NCI-H69 (cell line): ENCODE measurements at regions not wholly inside any gene's neighbourhood (a gene's known extent, or its start where the extent isn't known, plus 50 kb on each side); places are given as distances from the start of the nearest gene placed in this dataset.

ENCODE experiments used
- DNase-seq: peaks from one replicate; lab custom pipeline; 2025; lab: John Stamatoyannopoulos, UW

DNA sequence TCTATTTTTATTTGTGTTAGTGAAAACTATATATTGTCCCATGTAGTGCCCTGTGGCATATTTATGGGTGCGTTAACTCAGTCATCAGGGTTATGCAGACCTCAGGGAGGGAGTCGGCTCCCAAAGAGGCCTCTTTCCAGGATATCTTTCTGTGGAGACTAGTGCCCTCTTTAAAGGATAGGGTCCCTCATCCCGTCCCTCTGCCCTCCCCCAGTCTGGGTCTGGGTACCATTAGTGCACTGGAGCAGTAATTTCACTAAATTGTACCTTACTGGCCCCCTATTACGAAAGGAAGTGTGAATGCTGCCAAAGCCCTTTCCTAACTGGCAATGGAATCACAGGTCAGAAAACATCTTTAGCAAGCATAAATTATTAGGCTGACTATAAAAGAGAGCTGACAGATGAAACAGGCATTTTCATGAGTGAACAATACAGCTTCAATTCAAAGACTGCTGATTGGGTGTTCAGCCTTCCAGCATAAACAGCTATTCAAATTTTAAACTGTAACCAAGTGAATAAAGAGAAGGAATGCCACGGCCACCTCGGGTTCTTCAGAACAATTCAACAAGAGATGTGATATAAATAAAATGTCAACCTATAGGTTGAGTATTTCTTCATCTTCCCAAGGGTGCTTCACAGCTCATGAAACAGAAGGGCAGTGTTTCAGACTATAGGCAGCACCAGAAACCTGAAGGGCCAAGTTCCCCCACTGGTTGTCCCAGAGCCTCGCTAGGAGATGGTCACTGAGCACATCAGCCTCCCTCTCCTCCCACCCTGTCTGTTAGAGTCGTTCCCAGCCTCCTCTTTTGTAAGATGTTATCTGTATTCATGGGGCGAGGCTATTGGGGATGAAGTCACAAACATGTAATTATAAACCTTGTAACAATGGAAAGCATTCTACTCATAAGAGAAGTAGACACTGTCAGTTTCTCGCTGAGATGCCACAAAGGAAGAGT lies 318.7 kb downstream of the TMEM161B start:
- DNase-seq, result peak; percentile 97

DNA sequence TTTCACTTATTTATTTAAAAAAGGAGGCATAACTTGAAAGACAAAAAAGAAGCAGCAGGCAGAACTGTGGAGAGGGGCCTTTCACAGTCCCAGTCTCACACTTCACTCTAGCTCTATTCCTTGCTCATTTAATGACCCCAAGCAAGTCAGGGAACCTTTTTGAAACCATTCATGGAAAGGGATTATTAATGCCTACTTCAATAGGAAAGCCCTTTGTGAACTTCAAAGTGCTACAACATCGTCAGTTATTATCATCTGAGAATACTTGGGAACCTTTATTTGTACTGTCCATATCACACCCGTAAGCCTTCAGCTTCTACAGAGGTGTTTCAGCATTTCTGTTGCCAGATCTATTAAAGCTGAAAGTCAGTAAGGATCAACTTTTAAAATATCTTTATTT lies 320.2 kb downstream of the TMEM161B start:
- DNase-seq, result peak; percentile 44

DNA sequence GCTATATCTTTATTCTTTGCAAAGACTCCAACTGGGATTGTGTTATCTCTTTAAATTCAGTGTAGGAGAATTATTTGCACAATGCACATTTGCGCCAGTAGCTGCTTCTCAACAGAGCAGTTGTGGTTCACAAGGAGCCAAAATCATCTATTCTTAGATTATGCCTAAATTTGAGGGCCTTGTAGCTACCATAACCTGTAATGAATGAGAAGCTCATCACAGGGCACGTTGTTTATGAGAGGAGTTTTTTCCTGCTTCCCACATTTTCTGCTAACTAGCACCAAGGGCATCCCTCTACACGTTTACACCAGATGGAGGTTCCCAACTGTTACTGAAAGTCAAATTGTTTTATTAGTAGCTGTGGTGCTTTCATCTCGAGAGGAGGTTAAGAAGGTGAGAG lies 322.4 kb downstream of the TMEM161B start:
- DNase-seq, result peak; percentile 76

DNA sequence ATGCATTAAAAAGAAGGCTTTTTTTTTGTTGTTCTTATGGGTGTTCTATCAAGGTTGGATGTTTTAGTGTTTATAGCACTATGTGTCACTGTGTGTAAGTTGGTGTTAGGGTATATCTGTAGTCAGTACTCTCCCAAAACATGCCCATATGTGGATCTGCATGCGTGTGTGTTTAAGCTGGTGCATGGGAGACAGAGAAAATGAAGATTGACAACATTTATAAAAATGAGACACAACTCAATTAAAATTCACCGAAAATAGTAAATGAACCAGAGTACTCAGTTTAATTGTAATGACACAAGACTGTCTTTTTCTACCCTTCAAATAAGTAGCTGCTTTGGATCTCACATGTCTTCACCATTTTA lies 323.4 kb downstream of the TMEM161B start:
- DNase-seq, result peak; percentile 55

DNA sequence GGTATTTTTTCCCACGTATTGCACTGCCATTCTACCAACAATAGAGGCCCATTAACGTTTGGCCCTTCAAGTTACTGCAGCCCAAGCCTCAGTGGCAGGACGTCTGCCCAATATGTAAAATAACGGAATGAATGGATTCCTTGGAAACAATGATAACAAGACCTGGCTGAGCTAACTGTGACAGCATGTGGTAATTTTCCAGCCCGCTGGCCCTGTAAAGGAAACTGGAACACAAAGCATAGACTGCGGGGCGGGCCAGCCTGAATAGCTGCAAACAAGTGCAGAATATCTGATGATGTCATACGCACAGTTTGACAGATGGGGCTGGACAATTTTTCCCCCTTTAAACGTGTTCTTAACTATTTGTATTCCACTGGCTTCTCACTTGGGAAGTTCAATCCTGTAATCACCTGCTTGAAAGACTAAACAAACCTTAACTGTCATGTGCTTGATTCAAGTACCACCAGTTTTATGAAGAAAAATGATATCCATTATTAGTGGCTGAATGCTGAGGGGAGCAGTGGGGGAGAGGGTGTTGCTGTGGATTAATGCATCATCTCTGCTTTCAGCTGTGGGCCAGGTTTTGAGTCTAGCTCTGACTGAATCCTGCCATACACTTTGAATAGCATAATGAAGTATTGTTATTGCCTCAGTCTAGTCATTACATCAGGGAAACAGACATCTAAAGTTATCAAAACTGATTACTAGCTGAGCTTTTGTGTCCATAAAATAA lies 323.9 kb downstream of the TMEM161B start:
- peak; percentile 99 for DNase-seq

DNA sequence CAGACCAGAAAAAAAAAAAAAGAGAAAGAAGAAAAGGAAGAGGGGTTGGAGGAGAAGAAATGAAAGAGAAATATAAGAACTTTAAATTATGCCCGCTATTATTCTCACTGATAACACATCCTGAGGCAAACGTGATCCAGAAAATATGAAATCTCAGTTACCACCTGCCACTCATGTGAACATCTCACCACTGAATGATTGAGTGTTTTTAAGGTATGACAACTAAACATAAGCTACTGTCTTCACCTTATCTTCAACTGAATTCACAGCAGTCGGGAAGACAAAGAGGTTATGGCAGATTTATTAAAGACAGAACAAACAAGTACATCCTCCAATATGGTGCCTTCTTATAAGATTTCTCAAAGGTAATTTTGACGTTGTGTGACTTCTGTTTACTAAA lies 327.9 kb downstream of the TMEM161B start:
- DNase-seq, result no peak

DNA sequence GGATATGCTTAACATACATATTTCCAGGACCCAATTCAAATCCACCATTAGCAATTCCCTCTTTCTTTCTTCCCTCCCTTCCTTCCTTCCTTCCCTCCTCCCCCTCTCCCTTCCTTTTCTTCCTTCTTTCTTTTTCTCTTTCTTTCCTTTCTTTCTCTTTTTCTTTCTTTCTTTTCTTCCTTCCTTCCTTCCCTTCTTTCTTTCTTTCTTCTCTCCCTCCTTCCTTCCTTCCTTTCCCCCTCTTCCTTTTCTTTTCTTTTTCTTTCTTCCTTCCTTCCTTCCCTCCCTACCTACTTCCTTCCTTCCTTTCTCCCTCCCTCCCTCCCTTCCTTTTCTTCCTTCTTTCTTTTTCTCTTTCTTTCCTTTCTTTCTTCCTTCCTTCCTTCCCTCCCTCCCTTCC lies 332.0 kb downstream of the TMEM161B start:
- DNase-seq, result no peak

DNA sequence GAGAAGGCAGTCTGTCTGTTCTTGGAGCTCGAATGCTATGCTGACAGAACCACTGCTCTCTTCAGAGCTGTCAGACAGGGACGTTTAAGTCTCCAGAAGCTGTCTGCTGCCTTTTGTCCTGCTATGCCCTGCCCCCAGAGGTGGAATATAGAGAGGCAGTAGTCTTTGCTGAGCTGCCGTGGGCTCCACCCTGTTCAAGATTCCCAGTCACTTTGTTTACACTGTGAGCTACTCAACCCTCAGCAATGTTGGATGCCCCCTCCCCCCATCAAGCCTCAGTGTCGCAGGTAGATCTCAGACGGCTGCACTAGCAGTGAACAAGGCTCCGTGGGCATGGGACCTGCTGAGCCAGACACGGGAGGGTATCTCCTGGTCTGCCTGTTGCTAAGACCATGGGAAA lies 344.2 kb downstream of the TMEM161B start:
- no peak for DNase-seq

DNA sequence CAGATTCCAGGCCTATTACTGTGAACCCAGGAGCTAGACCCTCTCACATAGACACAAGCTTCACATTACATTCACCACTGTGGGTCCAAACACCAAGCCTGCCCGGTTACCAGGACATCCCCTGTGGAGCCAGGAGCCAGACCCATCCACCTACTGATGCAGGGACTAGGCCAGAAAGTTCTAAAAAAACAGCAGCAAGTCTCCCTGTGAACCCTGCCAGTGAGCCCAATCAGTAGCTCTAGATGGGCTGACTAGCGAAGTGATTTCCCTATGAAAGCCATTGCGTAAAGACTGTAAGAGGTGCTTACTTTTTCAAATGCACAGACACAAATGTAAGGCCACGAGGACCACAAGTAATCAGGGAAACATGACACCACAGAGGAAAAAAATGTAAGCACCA lies 352.3 kb downstream of the TMEM161B start:
- DNase-seq, result no peak

DNA sequence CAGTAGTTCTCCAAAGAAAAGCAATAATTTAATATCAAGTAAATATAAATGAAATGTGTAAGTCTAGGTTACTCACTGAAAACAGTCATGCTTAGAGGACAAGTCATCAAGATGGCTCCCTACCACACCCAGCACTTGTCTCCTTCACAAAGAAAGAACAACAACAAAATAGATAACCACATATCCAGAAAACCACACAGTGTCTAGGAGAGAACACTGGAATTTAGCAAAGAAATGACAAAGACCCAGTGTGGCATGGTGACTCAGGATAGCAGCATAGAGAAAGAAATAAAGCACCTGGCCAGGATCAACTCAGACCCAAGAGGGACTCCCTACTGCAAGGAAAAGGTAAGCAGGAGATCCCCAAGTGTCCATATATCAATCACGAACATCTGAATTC lies 356.2 kb downstream of the TMEM161B start:
- no peak for DNase-seq

DNA sequence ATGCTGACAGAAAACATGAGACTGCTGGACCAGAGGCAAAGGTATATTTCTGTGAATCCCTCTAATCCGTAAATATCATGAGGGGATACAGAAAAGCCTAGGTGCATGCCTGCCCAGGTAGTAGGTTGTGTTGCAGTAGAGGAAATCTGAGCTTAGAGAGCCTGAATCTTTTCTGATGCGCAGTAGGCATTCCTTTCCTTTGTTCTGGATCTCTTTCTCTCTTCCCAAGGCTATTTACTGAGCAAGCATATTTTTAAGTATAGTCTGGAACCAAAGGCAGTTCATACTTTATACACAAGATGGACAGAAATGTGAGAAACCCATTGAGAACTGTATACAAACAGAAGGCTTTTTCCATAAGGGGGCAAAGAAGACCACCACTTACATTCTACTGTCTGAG lies 359.3 kb downstream of the TMEM161B start:
- peak; percentile 35 for DNase-seq

DNA sequence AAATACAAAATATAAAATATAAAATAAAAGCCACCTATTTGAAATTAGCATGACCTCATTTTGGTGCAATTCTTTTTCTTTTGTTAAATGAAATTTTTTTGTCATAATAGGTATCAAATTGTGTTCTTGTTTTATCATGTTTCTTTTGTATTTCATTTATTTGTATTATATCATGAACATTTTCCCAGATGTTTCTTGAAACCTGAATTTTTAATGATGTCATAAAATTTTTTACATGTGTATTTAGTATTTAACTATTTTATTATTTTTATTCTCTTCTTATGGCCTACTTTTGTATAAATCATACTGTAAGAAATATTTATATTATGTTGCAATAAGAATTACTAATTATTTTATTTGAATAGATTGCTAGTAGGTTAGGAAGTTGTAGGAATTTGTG lies 361.7 kb downstream of the TMEM161B start:
- no peak for DNase-seq

DNA sequence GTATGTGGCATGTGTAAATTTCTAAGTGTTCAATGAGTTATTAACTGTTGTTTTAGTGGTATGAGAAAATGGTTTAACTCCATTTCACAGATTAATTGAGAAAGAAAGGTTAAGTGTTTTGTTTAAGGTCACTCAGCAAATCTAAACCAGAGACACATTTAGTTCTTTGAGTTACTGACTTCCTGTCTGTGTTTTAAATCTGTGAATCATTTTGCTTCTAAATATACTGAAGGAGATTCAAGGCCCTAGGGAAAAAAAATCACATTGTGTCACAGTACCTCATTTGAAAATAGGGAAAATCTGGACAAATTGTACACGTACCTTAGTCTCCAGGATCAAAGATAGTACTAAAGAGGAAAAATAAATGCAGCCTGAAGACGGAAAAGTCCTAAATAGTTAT lies 368.2 kb downstream of the TMEM161B start:
- DNase-seq, result no peak

DNA sequence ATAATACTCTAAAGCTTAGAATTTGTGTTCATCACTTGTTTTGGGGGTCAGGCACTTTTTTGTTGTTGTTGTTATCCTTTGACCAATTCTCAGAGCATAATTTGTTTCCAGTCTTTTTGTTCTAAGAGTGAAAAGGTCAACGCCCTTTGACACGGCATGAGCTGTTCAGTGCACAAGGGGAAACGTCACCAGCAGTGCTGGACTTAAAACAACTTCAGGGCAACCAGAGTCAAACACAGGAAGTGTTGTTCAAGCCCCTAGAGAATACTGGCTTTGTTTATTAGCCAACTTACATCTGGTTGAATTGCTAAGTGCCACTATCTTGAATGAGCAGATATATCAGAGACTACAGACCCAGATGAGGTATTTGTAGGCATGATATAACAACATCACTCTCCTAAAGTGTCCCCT lies 368.9 kb downstream of the TMEM161B start:
- DNase-seq, result peak; percentile 85

DNA sequence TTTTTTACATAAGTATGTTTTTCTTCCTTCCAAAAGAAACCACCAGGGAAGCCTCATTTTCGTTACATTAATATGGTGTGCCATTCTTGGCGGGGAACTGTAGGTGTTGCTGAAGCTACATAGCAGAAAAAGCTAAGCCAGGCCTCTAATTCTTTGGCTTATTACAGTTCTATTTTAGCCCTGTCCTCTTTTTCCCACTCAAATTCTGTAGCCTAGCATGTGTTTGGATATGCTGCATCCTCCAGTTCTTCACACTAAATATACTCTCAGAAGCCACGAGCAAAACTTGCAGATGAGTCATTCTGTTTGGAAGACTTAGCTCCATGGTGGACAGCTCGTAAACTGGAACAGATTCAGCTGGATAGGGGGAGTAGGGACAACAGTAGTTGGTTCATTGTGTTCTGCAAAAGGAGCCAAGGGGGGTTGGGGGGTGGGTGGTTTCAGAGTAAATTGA lies 369.4 kb downstream of the TMEM161B start:
- peak; percentile 90 for DNase-seq

DNA sequence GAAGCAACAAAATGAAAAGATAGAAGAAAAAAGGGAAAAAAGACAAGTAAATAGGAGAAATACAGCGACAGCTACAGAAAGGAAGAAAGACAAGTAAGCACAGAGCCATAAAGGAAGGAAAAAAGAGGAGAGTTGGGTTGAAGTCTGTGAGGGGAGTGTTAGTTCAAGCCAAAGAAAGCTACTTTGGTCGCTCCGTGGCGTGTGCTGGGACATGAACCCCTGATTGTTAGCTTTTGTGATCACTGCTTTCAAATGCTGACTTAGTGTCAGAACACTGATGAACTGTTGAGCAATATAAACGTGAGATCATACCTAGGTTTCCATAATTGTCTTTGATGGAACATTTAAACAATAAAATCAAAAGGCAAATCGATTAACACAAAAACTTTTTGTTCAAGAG lies 370.1 kb downstream of the TMEM161B start:
- peak; percentile 57 for DNase-seq

DNA sequence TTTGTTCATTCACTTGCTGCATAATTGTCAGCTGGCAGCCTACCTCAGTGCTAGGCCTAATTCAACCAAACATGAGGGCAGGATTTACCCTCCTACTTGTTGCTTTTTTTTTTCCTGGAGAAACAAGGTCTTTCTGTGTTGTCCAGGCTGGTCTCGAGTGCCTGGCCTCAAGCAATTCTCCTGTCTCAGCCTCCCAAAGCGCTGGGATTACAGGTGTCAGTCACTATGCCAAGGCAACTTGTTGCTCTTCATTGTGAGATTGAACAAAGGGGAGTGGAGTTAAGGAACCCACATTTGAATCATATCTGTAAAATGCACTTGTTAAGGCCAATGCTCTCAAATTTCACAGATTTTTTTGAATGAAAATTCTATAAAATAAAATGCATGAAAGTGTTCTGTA lies 380.5 kb downstream of the TMEM161B start:
- no peak for DNase-seq

DNA sequence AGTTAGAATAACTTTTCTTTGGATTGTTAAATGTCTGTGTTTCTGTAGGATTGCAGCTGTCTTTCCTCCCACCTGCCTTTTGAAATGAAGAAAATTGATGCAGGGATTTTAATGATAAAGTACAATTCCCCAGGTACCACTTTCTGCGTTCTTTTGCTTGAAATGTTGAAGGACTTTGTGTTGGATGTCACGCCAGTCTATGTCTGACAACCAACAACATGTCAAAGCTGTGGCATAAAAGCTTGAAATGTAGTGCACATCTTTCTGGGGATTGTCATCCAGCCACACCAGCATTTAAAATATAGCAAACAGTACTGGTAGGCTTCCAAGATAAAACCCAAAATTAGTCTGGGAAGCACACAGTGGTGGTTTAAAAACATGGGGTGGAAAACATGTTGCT lies 381.4 kb downstream of the TMEM161B start:
- DNase-seq, result no peak

DNA sequence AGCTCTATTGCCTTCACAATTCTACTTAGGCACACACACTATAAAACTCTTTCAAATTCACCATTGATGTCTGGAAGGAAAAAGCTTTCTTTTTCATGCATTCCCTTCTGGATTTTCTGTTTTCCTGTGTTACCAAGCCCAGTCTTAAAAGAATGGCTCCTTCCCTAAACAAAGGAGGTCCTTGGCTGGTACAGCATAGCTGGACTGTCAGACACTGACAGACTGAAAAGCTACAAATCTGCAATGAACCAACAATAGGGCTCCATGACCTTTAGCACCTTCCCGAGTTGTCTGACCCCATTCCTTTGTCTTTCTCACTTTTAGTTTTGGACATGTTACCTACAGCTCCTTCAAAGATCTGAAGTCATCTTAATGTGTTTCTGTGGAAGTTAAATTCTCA lies 382.5 kb downstream of the TMEM161B start:
- no peak for DNase-seq

DNA sequence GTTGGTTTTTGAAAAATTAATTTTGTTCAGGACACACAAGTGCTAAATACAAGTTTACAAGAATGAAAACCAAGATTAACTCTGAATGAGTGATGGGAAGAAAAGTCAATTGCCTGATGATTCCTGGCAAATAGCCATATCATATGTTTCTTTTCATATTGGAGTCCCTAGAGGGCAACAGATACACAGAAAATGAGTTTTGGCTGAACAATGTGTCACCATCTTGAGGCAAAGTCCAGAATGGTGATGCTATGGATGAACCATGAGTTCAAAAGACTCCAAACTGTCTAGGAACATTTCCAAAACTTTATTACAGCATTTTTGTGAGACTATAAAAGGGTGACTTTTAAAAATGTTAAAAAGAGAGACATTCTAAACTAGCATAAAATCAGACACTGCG lies 382.9 kb downstream of the TMEM161B start:
- DNase-seq, result peak; percentile 73

DNA sequence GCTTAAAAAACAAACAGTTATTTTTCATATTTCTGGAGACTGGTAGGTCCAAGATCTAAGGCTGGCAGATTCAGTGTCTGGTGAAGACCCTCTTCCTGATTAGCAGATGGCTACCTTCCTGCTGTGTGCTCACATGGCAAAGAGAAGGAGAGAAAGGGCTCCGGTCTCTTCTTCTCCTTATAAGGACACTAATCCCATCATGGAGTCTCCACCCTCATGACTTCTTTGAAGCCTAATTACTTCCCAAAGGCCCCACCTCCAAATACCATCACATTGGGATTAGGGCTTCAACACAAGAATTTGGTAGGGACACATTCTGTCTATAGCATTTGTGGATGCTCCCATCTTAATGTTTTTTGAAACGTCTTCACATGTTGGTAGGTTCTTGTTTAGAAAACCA lies 391.1 kb downstream of the TMEM161B start:
- DNase-seq, result peak; percentile 43

DNA sequence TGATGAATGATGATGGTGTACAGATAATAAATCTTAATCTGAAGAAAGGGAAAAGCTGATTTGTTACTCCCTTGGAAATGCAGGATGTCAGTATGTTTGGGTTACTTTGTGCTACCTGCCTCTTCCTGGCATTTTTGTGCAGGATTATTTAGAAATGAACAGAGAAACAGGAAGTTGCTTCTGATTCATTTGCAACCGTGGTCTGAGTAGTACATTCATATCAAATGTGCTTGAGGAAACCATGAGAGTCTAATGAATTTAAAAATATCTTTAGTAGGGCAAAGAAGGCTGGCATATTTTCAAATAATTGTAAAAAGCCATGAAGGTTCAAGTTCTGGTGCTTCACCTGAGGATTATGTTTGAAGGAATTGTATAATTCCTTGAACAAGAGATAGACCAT lies 391.6 kb downstream of the TMEM161B start:
- DNase-seq, result peak; percentile 60

DNA sequence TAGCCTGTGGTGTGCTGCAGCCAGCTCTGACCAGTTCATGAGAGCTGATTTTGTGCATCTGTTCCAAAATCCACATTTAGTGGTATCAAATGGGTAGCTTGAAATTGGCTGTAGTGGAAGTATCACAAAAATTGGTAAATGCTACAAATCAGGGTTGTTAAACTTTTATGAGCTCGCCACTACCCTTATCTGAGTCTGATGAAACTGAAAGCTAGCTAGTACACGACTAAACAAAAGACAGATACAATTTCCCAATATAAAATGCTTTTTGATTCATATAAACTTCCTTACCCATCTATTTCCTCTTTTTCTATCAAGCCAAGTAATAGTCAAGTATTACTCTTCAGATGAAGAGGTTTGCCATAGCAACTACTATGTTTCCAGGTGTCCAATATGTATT lies 392.0 kb downstream of the TMEM161B start:
- peak; percentile 50 for DNase-seq
